Fibroblast of skin of abdomen (primary cell): ENCODE measurements at regions not wholly inside any gene's neighbourhood (a gene's known extent, or its start where the extent isn't known, plus 50 kb on each side); places are given as distances from the start of the nearest gene placed in this dataset.

Experiments
- DNase-seq: peaks from one replicate; pipeline ENCODE4 v3.0.0-alpha.2; 2013

- peak; percentile 71 for DNase-seq
These were observed 50.3 kb downstream of the TLCD4 start for GRCh38 chr1:95167503-95167902.

- no peak for DNase-seq
These were observed 50.9 kb downstream of the TLCD4 start for GRCh38 chr1:95168028-95168427.

- no peak for DNase-seq
These were observed 51.7 kb downstream of the TLCD4 start for GRCh38 chr1:95168761-95169351.

- DNase-seq = peak; percentile 1
These were observed 52.4 kb downstream of the TLCD4 start for GRCh38 chr1:95169548-95169947.

GRCh38 chr1:95171270-95172245 lies 54.4 kb downstream of the TLCD4 start:
- DNase-seq = no peak

- DNase-seq = no peak
These were observed 57.1 kb upstream of the RWDD3 start for GRCh38 chr1:95176861-95177260.

- no peak for DNase-seq
These were observed 54.6 kb upstream of the RWDD3 start for GRCh38 chr1:95179205-95179986.

GRCh38 chr1:95180371-95180770 lies 53.6 kb upstream of the RWDD3 start:
- no peak for DNase-seq

GRCh38 chr1:95181096-95181495 lies 52.9 kb upstream of the RWDD3 start:
- no peak for DNase-seq

GRCh38 chr1:95183952-95184351 lies 50.1 kb upstream of the RWDD3 start:
- no peak for DNase-seq
